HG03457 (cell line): ENCODE measurements at regions not wholly inside any gene's neighbourhood (a gene's known extent, or its start where the extent isn't known, plus 50 kb on each side); places are given as distances from the start of the nearest gene placed in this dataset.

ENCODE experiments used
- ATAC-seq: cut with Tn5 transposase; IDR thresholded peaks from one replicate; pipeline ENCODE4 v1.9.1; 2021; ENCODE audit warnings: moderate number of reproducible peaks; ENCODE audit not compliant: unreplicated experiment

DNA sequence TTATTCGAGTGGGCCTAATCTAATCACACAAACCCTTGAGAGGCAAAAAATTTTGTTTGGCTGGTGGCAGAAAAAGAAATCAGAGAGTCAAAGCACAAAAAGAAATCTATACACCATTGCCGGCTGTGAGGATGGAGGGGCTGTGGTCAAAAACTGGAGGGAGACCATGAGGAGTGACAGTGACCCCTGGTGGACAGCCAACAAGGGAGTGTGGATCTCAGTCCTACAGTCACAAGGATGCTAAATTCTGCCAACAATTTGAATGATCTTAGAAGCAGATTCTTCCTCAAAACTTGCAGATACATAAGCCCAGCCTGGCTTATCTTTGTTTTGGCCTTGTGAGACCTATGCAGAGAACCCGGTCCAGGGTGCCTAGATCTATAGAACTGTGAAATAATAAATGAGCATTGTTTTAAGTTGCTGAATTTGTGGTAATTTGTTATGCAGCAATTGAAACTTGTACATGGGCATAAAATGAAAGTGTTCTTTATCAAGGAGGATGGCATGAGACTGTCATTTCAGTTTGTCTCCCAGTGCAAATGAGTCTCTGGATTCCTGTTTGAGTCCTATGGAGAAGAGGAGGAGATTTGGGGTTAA lies 103.0 kb upstream of the ARHGEF26 start:
- ATAC-seq, result no peak

DNA sequence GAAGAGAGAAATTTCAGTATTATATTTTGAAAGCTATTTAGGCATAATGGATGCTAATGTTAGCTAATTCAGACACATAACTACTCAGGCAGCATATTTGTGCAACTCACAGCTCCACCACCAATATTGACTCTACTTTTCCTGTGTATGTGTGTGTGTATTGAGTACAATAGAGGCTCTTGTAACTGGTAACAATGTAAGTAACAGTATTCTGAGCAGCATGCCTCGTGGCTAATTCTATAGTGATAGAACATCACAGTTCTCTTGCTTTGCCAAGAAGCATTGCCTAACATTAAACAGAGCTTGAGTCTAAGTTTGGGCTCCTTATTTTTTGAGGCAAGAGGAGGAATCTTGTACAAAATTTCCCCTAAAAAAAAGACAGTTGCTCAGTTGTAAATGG lies 98.6 kb upstream of the ARHGEF26 start:
- ATAC-seq, result no peak

DNA sequence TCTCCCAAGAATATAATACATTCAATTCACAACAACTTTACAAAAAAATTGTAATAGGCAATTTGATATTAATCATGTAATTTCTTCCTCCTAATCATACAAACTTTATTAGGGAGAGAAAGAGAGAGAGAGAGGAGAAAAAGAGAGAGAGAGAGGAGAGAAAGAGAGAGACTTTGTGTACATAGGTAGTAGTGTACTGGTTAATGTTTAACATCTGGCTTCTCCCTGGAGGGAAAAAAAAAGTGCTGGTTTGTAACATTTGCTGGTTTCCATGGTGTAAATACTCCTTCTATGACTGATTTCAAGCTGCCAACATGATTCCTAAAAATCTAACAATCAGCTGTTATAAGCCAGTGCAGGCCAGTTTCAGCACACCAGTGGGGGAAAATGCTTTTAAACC lies 98.0 kb upstream of the ARHGEF26 start:
- ATAC-seq, result no peak

DNA sequence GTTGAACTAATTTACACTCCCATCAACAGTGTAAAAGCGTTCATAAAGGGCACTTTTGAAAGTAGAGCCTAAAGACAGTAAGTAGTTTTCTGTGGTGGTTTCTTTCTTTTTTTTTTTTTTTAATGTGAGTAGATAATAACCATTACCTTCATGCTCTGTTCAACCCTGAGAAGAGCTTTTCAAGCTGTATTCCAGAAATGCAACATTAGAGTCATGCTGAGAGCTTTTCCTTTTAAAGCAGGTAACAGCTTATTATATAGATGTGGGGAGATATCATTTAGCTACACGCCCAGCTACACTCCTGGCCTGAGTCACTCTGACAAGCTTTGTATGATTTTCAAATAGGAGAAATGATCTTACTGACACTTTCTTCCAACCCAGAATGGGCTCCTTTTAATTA lies 96.2 kb upstream of the ARHGEF26 start:
- no peak for ATAC-seq

DNA sequence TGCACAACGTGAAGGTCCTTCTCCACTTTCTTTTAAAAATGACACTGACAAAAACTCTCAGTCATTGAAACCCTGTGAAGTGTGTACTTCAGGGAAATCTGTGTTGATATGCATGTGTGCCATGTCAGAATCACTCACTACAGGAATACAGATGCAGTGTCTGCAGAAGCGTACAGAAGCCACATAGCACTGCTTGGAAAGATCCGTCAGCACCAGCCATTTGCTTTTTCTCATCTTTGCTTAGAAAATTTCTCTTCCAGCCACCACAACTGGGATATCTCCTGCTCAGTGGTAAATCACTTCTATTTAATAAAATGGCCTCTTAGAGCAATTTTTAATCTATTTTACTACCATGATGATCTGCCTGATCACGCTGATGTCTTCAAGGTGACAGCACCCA lies 91.3 kb upstream of the ARHGEF26 start:
- no peak for ATAC-seq

DNA sequence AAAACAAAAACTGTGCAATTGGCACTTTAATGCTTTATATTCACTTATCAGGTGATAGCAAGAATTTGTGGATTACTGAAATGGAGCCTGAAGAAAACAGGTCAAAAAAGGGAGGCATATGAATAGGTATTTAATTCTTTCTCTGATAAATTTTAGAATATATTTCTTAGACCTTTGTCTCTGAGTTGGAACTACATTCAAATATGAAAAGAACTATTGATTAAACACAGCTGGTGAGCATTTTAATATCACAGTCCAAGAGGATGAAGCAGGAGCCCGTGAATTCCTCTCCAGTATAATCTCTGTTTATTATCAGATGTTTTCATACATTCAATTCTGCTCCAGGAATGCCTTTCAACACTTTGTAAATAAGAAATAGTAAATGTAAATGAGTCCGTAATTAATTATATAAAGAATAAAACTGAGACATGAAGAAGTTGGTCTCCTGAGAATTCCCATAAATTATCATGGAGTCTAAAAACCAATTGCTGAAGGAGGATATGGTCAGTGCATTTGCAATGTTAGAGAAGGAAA lies 86.3 kb upstream of the ARHGEF26 start:
- ATAC-seq, result no peak

DNA sequence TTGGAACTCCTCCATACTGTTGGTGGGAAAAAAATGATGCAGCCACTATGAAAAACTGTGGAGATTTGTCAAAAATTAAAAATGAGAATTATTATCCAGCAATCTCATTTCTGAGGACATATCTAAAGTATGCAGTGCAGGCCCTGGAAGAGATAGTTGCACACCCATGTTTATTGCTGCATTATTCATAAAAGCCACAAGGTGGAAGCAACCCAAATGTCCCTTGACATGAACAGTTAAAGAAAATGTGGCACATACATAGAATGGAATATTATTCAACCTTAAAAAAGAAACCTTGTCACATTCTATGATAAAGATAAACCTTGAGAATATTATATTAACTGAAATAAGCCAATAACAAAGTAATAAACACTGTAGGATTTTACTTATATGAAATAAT lies 80.9 kb upstream of the ARHGEF26 start:
- ATAC-seq, result no peak

DNA sequence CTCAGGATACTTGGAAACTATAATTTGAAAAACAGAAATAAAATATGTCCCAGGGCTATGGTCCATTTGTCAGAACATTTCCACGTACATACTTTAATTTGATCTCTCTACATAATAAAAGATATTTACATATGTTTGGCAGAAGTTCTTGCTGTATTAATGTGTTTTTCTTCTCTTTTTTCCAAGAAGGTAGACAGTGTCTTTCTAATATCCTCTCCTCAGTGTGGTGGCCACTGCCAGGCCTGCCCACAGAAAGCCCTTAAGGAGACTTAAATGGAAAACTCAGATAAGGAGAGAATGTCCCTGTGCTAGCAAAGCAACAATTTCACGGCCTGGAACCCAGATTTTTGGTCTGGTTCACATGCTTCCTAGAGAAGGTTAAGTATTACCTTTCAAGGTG lies 76.5 kb upstream of the ARHGEF26 start:
- no peak for ATAC-seq

DNA sequence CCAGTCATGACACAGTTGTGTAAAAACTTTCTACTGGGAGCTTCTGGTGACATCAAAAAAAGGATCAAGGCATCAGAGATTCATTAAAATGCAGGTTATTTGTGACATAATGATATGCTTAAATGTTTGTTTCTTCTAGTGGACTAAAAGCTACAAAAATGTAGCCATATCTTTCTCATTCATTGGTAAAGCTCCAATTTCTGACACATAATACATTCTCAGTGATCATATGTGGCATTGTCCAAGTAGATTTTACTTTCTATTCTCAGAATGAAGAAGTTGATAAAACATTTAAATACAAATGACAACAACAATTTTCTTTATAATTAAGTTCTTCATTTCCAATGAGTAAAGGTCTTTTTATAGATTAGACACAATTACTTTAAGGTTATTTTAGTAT lies 71.0 kb upstream of the ARHGEF26 start:
- no peak for ATAC-seq

DNA sequence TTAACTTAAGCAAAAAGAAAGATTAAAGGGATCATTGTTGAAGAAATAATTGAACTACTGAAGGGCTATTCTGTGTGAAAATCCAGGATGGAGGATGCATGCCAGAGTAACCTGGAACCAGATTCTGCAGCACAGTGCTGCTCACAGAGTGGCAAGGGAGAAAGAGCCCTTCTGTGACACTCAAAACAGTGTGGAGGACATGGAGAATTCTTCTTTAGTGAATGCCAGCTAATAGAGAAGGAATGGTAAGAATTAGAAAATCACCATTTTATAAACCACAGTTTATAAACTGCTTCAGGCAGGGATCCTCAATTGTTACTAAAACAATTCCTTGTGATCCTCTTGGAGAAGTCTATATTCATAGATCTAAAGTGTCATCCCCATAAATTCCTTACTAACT lies 70.4 kb upstream of the ARHGEF26 start:
- no peak for ATAC-seq

DNA sequence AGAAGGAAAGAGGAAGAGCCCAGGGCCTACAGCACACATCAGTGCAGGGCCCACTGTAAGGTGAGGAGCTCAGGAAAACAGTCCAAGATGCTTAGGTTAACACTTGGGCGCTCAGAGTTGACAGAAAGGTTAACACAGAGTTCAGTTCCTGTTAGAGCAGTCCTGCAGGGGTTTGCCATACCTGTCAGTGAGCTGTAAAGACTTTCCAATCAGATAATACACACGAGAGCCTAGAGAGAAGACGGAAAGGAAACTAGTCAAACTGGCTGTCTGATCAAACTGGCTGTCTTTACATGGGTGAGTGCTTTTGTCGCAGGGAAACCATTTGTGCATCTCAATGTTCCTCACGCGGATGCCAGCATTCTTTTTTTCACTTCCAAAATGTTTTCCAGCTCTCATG lies 61.4 kb upstream of the ARHGEF26 start:
- ATAC-seq, result no peak

DNA sequence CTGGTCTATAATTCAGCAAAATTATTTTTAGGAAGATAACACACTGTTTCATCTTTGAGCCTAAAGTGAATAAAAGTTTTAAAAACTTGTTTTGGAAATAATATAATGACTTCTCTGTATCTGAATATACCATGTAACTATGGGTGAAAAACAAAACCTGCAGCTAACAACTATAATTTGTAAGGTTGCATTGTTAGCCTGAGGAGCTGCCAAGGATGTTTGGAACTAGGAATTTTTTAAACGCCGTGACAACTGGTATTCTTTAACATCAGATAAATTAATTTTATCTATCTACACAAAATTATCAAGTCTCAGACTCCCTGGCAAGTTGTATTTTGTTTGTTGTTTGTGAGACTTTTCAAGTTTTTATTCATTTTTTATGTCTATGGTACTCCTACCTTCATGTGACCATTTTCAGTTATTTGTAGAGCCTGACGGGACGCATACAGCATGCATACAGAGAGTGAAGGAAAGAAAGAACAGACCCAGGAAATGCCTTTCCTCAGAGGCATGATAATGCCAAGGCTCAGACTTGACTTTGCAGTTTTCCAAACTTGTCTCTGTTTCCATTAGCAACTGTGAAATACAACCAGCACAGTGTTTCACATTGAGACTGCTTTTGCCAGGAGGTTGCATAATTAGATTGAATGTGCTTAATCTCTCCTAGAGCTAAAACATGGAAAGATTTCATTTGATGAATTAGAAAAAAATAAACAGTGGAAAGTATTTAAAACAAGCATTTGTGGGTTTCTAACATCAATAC lies 60.8 kb upstream of the ARHGEF26 start:
- ATAC-seq, result no peak

DNA sequence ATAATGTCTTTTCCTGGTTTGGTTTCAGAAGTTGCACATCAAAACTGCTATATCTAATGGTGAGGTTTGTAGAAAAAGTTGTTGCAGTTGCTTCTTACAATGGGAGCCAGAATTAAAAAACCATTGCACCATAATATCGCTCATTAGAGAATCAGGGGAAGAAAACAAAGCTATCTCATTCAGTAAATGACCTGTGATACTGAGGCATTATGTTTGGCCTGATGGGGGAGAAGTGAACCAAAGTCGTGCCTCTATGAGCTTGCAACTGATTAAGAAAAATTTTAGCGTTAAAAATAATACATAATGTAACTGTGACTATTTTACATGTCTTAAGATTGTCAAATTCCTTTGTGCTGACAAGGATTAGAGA lies 60.2 kb upstream of the ARHGEF26 start:
- no peak for ATAC-seq

DNA sequence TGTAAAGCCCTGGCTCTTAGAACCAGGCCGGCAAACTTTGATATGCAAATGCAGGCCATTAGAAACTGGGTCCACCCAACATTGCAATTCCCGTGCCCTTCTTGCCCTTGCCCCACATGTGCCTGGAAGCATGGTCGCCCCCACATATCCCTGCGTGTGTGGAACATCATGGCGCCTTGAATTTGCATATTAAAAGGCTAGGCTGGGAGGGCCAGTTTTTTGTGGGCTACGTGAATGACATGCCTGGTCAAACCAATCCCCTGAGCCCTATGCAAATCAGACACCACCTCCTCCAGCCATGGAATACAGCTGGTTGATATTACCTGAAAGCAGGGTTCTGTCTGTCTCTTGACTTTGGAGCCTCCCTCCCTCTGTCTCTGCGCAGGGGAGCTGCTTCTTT lies 58.7 kb upstream of the ARHGEF26 start:
- no peak for ATAC-seq

DNA sequence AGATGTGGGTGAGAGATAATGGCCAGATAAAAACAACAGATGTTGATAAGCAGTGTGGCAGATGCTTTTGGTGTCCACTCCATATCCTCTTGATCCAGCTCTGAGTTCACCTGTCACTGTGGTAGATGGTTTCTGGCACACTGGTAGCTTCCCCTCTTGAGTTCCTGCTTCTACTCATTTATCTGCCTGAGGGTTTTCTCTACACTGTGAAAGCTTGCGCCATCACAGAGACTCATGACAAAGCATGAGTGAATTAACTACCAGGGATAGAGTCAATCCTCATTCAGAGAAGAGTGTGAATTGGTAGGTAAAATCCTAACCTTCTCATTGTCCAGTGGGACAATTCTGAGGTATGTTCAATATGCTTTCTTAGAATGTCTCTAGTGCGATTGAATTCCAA lies 50.0 kb upstream of the ARHGEF26 start:
- no peak for ATAC-seq
